Lower leg skin (tissue), 4 donors: ENCODE measurements at regions not wholly inside any gene's neighbourhood (a gene's known extent, or its start where the extent isn't known, plus 50 kb on each side); places are given as distances from the start of the nearest gene placed in this dataset.

Experiments used
- DNase-seq, 2 donors: peaks; one replicate each; pipeline ENCODE4 v3.0.0-alpha.2; 2019; ENCODE audit warnings: low spot score in 2 of 2
- H3K4me3 ChIP-seq: fragments of 200-600 bp; sonication (generic); 2 replicates; pipeline ENCODE4 v1.5.1; 2017; ENCODE audit warnings: mild to moderate bottlenecking, low read depth; ENCODE audit not compliant: poor library complexity, severe bottlenecking
- CTCF ChIP-seq, 3 donors: fragments of 450-650 bp; IDR thresholded peaks; one replicate each; pipeline ENCODE4 v1.5.1; 2016; ENCODE audit warnings: antibody characterized with exemption in 3 of 3, mild to moderate bottlenecking in 3 of 3, moderate library complexity in 2 of 3
- POLR2A ChIP-seq, 2 donors: fragments of 450-650 bp; IDR thresholded peaks; one replicate each; pipeline ENCODE4 v1.6.1; 2016 to 2017; ENCODE audit warnings: antibody characterized with exemption in 2 of 2, mild to moderate bottlenecking in 1 of 2, moderate library complexity in 1 of 2
- WGBS, 2 donors: methylation state at CpG; one replicate each; pipeline ENCODE4 v1.1.5; 2018; 5-methylcytosine and 5-hydroxymethylcytosine counted together
- intact Hi-C: fragments of 100-400 bp; cut with DNase I; formaldehyde crosslinking; loops from one replicate; pipeline ENCODE4 v1.15.0; 2023; ENCODE audit warnings: low total_unique reads

GRCh38 chr2:15767679-15768078 is 172.7 kb upstream of the MYCN start:
- WGBS, 2 donors, result 84 to 85% methylated on average over 5 of the region's 5 CpGs

GRCh38 chr2:15768142-15768541 is 172.2 kb upstream of the MYCN start:
- no peak for TF ChIP-seq CTCF (IDR thresholded peaks at IDR 0.05)
- TF ChIP-seq POLR2A (IDR thresholded peaks at IDR 0.05), result no peak
- intact Hi-C loops, result no loop called here
- no peak overlapping the region for H3K4me3 ChIP-seq
- no peak for DNase-seq
- WGBS, 2 donors, result 86 to 90% methylated on average over 7 of the region's 7 CpGs

More at GRCh38 chr2:15767679-15768078, 172.7 kb upstream of the MYCN start:
- DNase-seq, result peak in 1 of 2 donors; percentile 52
- no peak overlapping the region for H3K4me3 ChIP-seq
- TF ChIP-seq CTCF (IDR thresholded peaks at IDR 0.05), result no peak
- no peak for TF ChIP-seq POLR2A (IDR thresholded peaks at IDR 0.05)
- intact Hi-C loops, result no loop called here

GRCh38 chr2:15768615-15769014 is 171.7 kb upstream of the MYCN start:
- DNase-seq, result peak in 1 of 2 donors; percentile 49
- no peak overlapping the region for H3K4me3 ChIP-seq
- intact Hi-C loops, result no loop called here
- 70 to 83% methylated on average over 10 of the region's 10 CpGs for WGBS, 2 donors
- no peak for TF ChIP-seq POLR2A (IDR thresholded peaks at IDR 0.05)
- TF ChIP-seq CTCF (IDR thresholded peaks at IDR 0.05), result no peak

- TF ChIP-seq CTCF (IDR thresholded peaks at IDR 0.05) (no peak), POLR2A (IDR thresholded peaks at IDR 0.05) (no peak)
- DNase-seq, result no peak
- intact Hi-C loops, result no loop called here
- 80 to 83% methylated on average over 3 of the region's 3 CpGs for WGBS, 2 donors
- H3K4me3 ChIP-seq, result no peak overlapping the region
These were observed 171.1 kb upstream of the MYCN start for GRCh38 chr2:15769235-15769634.

- 79 to 86% methylated on average over 16 to 17 of the region's 17 CpGs for WGBS, 2 donors
- TF ChIP-seq CTCF (IDR thresholded peaks at IDR 0.05) (no peak), POLR2A (IDR thresholded peaks at IDR 0.05) (no peak)
- intact Hi-C loops, result no loop called here
- H3K4me3 ChIP-seq, result no peak overlapping the region
- DNase-seq, result peak in 1 of 2 donors; percentile 80
These were observed 170.4 kb upstream of the MYCN start for GRCh38 chr2:15769676-15770547.
